ENCODE measurements at regions not wholly inside any gene's neighbourhood (a gene's known extent, or its start where the extent isn't known, plus 50 kb on each side); places are given as distances from the start of the nearest gene placed in this dataset.
"Not testable (repeated sequence)": the region's sequence is repeated elsewhere in the genome, so short reads cannot be mapped to it uniquely, and the experiment has no call there.

DNA sequence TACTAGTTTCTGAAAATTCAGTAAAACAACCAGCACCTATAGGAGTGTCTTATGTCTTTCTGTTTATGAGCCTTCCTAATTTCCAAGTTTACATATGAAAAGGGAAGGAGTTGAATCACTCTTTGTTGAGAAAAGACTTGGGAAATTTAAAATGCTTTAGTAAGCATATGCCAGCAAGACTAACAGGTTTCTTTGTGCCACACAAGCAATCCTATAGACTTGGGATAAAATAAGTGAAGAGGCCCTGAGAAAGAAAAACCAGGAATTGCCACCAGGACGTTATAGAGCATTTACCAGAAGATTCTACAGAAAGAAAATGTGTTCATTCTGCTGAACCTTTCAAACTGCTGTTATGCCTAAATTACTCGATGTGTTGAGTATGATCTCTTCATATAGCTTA is 1099.1 kb downstream of the EPHA3 start:
- 43% methylated on average over 2 of the region's 2 CpGs for WGBS
- H3K36me3 ChIP-seq (ENCODE audit: control insufficient read depth in 4 of 4, insufficient read depth in 3 of 4, low read depth in 1 of 4, low read length in 3 of 4) = not testable (repeated sequence)

DNA sequence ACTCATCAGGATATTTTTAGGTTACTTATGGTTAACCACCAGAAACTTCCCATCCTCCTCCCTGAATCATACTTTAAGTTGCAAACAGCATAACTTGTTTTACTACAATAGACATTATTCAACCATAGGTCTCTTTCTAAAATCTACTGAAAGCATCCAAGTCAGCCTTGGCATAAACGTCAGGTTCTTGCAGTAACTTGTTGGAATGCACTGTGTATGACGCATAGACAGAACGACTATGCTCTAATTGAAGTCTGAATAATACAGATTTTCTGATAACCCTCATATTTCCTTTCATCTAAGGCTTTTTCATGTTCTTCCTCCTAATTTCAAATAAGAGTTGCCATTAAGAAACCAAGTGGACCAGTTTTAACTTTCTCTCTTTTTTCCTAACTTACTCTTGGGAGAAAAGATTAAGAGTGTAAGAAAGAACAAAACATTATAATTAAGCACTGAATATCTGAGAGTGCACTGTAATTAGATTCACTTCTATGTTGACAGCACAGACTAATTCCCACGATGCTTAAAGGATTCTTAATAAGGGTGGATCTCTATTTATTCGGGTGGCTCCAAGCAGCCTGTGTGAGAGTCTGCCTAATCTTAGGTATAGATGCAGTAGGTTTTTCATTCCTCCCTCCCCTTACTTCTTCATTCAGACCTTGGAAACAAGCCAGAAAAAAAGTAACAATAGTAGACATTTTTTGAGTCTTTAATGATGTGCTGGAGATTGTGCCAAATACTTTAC is 1100.1 kb downstream of the EPHA3 start:
- H3K27ac ChIP-seq (ENCODE audit: low read depth in 1 of 2, low read length in 2 of 2); H3K27me3 ChIP-seq (ENCODE audit: control insufficient read depth in 4 of 4, insufficient read depth in 4 of 4, low read length in 3 of 4); H3K9me3 ChIP-seq (ENCODE audit: control insufficient read depth in 4 of 4, low read length in 3 of 4); H3K9ac ChIP-seq (ENCODE audit: low read depth in 1 of 2, low read length in 2 of 2); H3K36me3 ChIP-seq (ENCODE audit: control insufficient read depth in 4 of 4, insufficient read depth in 3 of 4, low read depth in 1 of 4, low read length in 3 of 4); H3K4me1 ChIP-seq (ENCODE audit: control insufficient read depth in 4 of 4, insufficient read depth in 4 of 4, low read length in 3 of 4); H3K4me3 ChIP-seq (ENCODE audit: low read depth in 1 of 3, low read length in 3 of 3); DNase-seq (ENCODE audit: low spot score): not testable (repeated sequence)
- WGBS = 76% methylated on average over 5 of the region's 5 CpGs

More for the DNA sequence above, 1099.1 kb downstream of the EPHA3 start:
- not testable (repeated sequence) for H3K4me1 ChIP-seq (ENCODE audit: control insufficient read depth in 4 of 4, insufficient read depth in 4 of 4, low read length in 3 of 4); H3K9me3 ChIP-seq (ENCODE audit: control insufficient read depth in 4 of 4, low read length in 3 of 4); H3K9ac ChIP-seq (ENCODE audit: low read depth in 1 of 2, low read length in 2 of 2); H3K4me3 ChIP-seq (ENCODE audit: low read depth in 1 of 3, low read length in 3 of 3); DNase-seq (ENCODE audit: low spot score); H3K27ac ChIP-seq (ENCODE audit: low read depth in 1 of 2, low read length in 2 of 2); H3K27me3 ChIP-seq (ENCODE audit: control insufficient read depth in 4 of 4, insufficient read depth in 4 of 4, low read length in 3 of 4)

DNA sequence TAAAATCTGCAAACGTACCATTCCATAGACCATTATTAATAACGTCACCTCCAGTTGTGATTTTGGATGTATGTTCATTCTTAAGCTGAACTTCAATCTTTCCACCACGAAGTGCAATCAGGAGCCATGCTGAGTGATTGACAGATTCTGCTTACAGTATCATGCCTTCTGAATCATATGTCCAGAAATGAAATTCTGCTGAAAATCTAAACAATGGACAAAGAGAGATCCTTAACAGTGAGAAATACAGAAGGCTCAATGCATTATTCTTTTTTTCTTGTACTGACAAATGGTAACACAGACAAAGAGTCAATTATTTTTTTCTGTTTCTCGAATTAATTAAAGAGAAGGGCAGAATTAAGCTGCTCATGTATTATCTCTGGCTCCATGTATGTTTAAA is 1114.5 kb downstream of the EPHA3 start:
- Histone ChIP-seq H3K27ac (ENCODE audit: low read depth in 1 of 2, low read length in 2 of 2) (no peak overlapping the region), H3K9me3 (ENCODE audit: control insufficient read depth in 4 of 4, low read length in 3 of 4) (no peaks in the 10 kb centered on the region), H3K4me3 (ENCODE audit: low read depth in 1 of 3, low read length in 3 of 3) (no peak overlapping the region), H3K9ac (ENCODE audit: low read depth in 1 of 2, low read length in 2 of 2) (no peak overlapping the region), H3K27me3 (ENCODE audit: control insufficient read depth in 4 of 4, insufficient read depth in 4 of 4, low read length in 3 of 4) (no peaks in the 10 kb centered on the region), H3K4me1 (ENCODE audit: control insufficient read depth in 4 of 4, insufficient read depth in 4 of 4, low read length in 3 of 4) (no peaks in the 10 kb centered on the region), H3K36me3 (ENCODE audit: control insufficient read depth in 4 of 4, insufficient read depth in 3 of 4, low read depth in 1 of 4, low read length in 3 of 4) (no peaks in the 10 kb centered on the region)
- DNase-seq (ENCODE audit: low spot score) = no peak
- 54% methylated on average over 4 of the region's 4 CpGs for WGBS
- TF ChIP-seq FOXA2 (IDR thresholded peaks at IDR 0.05) = no peak
- no peak for TF ChIP-seq HNF4G (IDR thresholded peaks at IDR 0.05)
- no peak for TF ChIP-seq EGR1 (IDR thresholded peaks at IDR 0.05; ENCODE audit: low read depth in 2 of 2)
- TF ChIP-seq FOXA1 (IDR thresholded peaks at IDR 0.05) = no peak
- TF ChIP-seq RAD21 (IDR thresholded peaks at IDR 0.05) = no peak
- TF ChIP-seq TAF1 (conservative IDR thresholded peaks at IDR 0.05) = no peak
- no peak for TF ChIP-seq GABPA (IDR thresholded peaks at IDR 0.05 in 1 of 2, conservative IDR thresholded peaks at IDR 0.05 in 1 of 2)
- TF ChIP-seq RXRA (IDR thresholded peaks at IDR 0.05) = no peak
- TF ChIP-seq HNF4A (conservative IDR thresholded peaks at IDR 0.05) = no peak
- TF ChIP-seq, protein P1, sequence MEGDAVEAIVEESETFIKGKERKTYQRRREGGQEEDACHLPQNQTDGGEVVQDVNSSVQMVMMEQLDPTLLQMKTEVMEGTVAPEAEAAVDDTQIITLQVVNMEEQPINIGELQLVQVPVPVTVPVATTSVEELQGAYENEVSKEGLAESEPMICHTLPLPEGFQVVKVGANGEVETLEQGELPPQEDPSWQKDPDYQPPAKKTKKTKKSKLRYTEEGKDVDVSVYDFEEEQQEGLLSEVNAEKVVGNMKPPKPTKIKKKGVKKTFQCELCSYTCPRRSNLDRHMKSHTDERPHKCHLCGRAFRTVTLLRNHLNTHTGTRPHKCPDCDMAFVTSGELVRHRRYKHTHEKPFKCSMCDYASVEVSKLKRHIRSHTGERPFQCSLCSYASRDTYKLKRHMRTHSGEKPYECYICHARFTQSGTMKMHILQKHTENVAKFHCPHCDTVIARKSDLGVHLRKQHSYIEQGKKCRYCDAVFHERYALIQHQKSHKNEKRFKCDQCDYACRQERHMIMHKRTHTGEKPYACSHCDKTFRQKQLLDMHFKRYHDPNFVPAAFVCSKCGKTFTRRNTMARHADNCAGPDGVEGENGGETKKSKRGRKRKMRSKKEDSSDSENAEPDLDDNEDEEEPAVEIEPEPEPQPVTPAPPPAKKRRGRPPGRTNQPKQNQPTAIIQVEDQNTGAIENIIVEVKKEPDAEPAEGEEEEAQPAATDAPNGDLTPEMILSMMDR (IDR thresholded peaks at IDR 0.05; ENCODE audit: low read depth, low read length, missing input control) = no peak
- TF ChIP-seq SP1 (IDR thresholded peaks at IDR 0.05) = no peak
- TF ChIP-seq NR2F2 (IDR thresholded peaks at IDR 0.05) = no peak
- TF ChIP-seq JUND (IDR thresholded peaks at IDR 0.05) = no peak
- no peak for TF ChIP-seq YY1 (IDR thresholded peaks at IDR 0.05)
- TF ChIP-seq, protein P2, sequence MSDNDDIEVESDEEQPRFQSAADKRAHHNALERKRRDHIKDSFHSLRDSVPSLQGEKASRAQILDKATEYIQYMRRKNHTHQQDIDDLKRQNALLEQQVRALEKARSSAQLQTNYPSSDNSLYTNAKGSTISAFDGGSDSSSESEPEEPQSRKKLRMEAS (IDR thresholded peaks at IDR 0.05) = no peak
- TF ChIP-seq, protein P3, sequence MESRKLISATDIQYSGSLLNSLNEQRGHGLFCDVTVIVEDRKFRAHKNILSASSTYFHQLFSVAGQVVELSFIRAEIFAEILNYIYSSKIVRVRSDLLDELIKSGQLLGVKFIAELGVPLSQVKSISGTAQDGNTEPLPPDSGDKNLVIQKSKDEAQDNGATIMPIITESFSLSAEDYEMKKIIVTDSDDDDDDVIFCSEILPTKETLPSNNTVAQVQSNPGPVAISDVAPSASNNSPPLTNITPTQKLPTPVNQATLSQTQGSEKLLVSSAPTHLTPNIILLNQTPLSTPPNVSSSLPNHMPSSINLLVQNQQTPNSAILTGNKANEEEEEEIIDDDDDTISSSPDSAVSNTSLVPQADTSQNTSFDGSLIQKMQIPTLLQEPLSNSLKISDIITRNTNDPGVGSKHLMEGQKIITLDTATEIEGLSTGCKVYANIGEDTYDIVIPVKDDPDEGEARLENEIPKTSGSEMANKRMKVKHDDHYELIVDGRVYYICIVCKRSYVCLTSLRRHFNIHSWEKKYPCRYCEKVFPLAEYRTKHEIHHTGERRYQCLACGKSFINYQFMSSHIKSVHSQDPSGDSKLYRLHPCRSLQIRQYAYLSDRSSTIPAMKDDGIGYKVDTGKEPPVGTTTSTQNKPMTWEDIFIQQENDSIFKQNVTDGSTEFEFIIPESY (IDR thresholded peaks at IDR 0.05) = no peak
- TF ChIP-seq, protein P4, sequence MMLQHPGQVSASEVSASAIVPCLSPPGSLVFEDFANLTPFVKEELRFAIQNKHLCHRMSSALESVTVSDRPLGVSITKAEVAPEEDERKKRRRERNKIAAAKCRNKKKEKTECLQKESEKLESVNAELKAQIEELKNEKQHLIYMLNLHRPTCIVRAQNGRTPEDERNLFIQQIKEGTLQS (IDR thresholded peaks at IDR 0.05) = no peak
